HT-29 (cell line): ENCODE measurements at regions not wholly inside any gene's neighbourhood (a gene's known extent, or its start where the extent isn't known, plus 50 kb on each side); places are given as distances from the start of the nearest gene placed in this dataset.

Source experiments
- DNase-seq: peaks from one replicate; pipeline ENCODE4 v3.0.0-alpha.2; 2015; ENCODE audit warnings: low spot score

DNA sequence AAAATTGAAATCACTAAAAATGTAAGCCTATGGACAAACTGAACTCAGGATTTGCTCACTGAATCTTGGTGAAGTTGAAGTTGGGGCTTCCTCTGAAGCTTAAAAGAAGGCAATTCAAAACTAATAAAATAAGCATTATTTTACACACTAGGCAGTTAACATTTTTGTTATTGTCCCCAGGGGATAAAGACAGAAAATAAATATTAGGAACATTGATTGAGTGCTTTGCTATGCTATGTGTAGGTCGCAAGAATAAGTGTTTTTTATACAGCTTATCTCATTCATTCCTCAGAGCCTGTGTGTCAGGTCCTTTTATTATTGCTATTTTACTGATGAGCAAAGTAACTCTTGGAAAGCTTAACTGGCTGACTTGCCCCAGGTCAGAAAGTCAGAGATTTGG, 82.2 kb downstream of the ZNF608 start:
- no peak for DNase-seq

DNA sequence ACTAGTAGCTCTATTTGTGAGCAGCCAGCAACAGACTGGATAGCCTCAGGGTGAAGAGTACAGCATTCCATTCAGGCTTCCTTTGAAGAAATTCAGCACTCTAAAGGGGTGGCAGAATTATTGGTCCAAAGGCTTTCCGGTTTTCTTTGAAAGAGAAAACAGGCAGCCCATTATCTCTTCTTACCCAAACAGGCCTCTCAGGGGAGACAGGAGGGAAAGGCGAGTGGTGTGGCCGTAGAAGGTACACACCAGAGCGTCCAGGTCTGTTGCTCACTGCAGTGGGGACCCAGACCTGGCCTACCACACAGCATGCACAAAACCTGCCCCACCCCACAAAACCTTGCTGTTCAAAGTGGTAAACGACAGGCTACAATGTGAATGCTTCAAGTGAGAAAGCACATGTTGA, 83.3 kb downstream of the ZNF608 start:
- DNase-seq = no peak

- peak; percentile 83 for DNase-seq
These were observed 84.2 kb downstream of the ZNF608 start for GRCh38 chr5:124662181-124662781.

DNA sequence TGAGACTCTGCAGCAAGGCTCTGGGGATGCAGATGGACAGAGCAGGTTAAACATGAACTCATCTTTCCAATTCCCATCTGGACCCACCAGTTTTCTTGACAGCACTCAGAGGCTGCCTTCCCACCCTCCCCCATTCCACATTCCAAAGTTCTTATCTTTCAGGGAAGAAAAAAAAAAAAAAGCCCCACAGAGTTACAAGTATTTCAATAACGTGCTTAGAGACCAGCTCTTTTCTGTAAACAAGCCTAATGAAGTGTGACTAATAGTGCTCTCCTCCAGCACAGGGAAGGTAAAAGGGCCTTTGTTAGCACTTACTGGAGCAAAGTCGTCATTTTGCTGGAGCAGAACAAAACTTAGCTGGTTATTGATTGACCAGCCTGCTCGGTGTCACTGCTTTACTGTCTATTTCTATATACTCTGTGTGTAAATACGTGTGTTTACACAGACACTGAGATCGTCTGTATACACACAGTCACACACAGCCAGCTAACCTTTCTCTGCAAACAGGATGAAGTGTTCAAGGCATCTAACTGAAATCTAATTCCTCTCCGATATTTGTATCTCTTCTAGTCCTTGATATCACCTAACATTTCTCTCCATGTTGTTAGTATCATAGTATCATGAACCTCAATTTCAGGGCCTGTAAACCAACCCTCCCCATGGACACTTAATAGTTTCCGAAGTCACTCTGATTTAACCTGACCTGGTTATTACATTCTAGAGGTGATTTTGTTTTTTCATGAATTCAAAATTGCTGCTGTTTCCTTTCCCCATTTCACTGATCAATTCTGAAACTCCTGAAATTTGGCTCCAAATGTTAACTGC, 84.9 kb downstream of the ZNF608 start:
- DNase-seq = peak; percentile 88

DNA sequence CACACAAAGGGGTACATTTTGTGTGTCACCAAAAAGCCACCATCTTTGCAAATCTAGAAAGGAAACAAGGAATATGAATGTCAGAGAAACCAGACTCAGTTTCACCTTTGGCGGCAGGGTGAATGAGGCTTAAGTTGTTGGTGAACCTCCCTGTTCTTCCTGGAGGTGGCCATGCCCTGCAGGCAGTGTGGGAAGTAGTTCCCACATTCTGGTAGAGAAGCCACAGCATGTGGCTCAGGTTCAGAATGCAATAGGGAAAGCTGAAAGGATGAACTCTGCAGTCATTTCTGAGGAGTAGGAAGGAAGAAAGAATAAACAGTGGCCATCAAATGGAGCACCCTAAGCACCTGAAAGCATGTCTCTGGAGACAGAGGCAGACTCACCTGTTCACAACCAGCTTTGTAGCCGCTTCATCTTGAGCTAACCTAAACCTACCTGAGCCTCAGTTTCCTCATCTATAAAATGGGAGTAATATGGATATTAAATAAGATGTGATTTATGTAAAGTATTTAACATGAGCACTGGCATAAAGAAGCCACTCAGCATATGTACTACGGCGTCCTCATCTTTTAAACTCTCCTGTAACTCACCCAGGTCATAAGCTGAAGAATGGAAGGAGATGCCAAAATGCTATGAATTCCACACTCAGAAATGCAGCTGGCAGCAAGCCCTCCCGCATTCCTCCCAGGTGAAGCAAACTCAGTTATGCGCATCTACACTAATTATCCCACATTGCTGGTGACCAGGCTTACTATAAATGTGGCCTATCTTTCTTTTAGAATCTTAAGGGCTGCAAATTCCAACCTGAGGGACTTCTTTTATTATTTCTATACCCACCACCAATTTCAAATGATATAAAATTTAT, 86.0 kb downstream of the ZNF608 start:
- no peak for DNase-seq

GRCh38 chr5:124659798-124660197, 86.6 kb downstream of the ZNF608 start:
- peak; percentile 13 for DNase-seq

DNA sequence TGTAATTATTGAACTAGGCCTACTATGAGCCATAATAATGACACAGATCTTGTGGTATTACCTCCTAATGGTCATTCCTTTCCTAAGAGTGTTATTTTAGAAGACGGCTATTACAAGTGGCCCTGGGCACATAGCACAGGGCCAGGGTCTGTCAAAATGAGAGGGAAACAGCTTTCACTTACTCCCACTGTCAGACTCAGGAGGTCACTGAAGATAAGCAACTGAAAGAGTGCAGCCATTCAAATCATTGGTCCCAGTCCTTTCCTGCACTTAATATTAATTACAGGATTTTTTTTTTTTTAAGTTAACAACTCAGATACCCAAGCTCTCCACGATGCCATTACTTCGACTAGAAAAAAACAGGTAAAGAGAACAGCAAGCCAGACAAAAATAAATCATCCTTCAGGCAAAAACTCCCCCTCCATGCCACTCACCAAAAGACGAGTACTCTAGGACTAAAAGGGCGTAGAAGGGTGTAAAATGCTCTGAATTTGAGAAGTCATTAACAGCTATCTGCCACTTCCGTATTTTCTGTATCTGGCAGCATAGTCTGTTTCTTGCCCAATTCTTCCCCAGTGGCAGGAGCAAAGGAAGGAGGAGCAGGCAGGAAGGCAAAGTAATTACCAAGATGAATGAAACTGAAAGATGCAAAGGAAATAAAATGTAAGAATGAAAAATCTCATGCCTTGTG, 87.4 kb downstream of the ZNF608 start:
- no peak for DNase-seq

DNA sequence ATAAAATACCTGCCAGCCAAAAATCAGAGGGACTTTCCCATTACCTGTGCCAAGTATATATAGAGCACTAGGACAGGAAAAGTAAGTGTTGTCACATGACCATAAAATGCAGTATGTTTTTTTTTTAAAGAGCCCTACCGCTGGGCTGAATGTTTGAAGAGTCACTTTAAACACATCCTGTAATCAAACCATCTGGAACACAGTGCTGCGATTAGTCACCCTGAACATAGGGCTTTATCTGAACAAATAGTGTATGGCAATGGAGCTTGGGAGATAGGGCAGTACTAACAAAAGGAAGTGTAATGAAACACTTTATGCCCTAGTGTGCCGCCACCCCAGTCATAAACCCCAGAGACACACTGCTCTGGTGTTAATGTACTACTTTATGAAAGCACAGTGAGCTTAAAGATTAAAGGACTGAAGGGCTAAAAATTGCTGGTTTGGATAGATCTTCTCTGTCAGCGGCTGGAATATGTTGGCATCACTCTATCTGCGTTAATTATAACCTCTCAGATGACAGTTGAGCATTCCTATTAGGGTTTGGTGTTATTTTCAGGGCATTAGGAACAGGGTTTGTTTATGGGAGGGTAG, 90.4 kb downstream of the ZNF608 start:
- DNase-seq = peak; percentile 91

DNA sequence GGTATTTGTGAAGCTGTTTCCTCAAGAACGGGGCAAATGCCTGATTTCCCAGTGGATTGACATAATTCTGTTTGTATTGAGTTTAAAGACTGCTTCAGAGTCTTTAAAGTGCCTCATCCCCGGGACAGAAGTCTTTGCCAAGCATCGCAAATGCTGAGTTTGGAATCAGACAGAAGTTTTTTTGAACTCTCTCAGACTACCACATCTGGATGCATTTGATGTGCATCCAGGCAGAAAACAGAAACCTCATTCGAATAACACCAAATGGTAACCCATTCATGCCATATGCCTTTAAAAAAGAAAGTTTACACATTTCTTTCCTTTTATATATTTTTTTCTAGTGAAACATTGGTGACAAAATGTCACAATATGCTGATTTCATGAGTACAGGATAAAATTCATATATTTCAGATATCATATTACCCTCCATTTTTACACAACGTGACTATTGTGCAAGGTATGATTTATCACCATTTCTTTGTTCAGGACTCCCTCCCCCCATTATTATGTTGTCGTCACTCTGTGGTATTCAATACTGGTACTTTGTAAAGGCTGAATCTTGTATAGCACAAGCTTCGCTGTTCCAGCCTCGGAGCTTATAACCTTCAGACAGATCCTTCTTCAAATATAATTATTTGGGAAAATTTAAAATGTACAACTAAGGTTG, 91.1 kb downstream of the ZNF608 start:
- DNase-seq = no peak

DNA sequence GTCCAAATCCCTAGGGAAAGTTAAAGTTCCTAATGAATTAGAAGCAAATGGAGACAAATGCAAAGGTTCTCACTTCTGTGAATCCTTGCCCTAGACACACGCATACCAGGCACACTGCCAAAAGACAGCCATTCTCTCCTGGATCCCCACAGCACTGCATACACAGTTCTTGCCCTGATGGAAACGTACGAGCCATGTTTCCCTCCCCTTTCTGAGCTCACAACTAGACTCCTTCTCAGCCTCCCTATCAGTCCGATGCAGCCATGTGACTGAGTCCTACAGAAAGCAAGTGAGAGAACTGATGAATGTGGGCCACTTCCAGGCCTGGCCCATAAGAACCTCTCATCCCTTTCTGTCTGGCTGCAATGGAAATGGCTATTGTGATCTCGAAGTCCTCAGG, 92.0 kb downstream of the ZNF608 start:
- DNase-seq = no peak

DNA sequence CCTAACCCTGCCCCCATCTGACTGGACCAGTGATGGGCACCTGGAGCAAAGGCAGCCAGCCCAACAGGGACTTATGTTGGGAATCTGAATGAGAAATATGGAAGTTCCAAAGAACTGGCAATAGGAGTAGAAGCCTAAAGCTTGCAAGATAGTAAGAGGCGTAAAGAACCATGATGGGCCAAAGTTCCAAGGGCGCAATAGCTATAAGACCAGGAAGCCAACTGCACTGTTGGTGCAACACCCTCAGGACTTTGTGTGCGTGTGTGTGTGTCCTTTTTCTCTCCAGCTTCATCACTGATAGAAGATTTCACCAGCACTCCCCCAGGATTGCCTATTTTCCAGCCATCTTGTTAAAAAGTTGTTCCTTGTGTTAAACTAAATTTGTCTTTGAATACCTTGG, 92.8 kb downstream of the ZNF608 start:
- no peak for DNase-seq

DNA sequence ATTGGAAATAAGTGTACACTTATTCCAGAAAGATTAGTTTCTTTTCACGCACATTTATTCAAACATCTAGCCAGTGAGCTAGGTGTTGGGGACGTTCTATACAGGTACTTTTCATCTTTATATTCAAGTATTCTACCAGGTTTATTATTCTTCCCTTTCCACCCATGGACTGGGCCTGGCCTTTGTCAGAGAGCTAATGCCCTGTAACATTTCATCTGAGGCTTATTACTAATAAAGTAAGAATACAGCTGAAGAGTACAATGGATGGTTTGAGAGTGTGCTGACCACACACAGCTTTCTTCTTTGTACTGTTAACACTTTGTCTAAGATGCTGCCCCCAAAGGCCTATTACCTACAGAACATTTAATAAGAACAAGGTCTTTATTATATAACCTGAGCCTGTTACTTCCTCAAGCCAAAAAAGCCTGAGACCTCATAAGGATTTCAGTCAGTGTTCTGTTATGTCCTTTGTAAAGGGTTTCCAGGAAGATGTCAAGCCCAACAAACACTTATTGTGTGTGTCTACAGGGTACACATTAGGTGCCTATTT, 93.5 kb downstream of the ZNF608 start:
- DNase-seq = no peak

- no peak for DNase-seq
These were observed 94.0 kb downstream of the ZNF608 start for GRCh38 chr5:124652514-124652819.

- DNase-seq = peak; percentile 77
These were observed 94.6 kb downstream of the ZNF608 start for GRCh38 chr5:124651663-124652513.

DNA sequence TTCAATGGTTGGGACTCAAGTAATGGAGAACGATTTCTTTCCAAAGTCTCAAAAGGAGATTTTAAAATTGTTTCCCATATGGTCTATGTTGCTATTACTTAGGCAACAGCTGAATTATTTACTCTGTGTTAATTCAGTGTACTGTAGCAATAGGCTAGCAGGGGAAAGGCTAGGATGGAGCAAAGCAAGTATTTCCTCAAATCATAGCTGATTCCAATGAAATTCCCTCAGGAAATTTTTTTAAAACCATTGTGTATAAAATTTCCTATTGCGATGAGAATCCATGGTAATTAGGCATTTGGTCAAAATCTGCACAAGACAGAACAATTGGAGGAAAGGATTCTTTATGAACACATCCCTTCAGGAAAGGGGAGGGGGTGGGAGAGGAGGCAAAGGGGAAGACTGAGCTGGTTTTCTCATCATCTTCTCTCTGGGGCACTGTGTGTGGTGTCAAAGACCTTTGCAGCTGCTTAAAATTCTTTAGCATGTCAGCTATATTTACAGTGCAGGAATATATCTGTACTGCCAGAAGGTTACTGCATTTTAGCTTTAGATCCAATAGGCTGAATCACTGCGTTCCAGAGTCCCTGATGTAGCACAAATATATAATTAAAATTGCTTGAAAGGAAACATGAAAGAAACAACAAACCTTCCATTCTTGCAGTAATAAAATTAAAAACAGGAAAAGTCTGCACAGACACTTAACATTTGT, 95.3 kb downstream of the ZNF608 start:
- no peak for DNase-seq

DNA sequence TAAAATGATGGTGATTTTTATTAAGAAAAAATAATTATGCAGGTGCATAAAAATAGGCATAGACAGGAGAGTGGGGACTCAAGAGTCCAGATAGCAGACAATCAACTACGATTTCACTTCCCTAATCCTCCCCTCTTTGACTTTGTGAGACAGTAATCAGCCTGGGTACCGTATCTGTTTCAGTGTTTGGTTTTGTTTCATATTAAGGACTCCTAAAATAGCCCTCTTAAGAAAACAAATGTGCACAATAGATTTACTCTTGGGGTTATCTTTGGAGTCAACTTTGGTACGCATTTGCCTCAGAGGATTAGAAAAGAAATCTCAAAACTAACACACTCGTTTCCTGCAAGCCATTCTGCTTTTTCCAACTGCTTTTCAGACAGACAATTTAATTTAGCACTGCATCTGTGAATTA, 96.3 kb downstream of the ZNF608 start:
- no peak for DNase-seq

DNA sequence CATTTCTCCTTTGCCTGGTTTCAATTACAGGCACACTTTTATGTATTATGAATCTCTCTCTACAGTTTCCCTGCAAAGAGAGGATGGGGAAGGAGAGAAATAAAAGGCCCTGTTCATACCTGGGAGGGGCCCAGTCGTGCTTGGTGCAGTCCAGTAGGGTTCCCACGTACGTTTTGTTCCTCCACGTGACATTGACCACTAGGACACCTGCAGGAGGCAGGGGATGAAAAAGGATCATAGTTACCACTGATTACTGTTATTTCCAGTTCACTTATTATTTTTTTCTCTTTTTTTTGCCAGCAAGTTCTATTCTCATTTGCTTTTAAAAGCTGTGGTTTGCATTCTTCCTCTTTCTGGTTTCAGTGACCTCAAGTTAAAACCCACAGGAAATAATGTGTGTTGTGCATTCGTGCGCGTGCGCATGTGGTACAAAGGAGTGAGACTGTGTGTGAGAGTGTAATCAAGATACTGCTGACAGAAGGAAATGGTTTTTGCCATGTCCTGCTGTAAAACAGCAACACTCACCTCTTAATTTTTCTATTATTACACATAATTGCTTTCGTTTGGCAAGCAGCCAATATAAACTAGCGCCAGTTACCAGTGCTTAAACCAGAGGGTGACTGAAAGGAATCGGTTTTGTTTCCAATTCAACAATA, 96.8 kb downstream of the ZNF608 start:
- DNase-seq = peak; percentile 76

GRCh38 chr5:124648902-124649467, 97.5 kb downstream of the ZNF608 start:
- no peak for DNase-seq
